Vagina (tissue), 2 donors: ENCODE measurements at regions not wholly inside any gene's neighbourhood (a gene's known extent, or its start where the extent isn't known, plus 50 kb on each side); places are given as distances from the start of the nearest gene placed in this dataset.

Experiments used
- POLR2A ChIP-seq, 2 donors: fragments of 450-650 bp; IDR thresholded peaks; one replicate each; pipeline ENCODE4 v1.6.1; 2017; ENCODE audit warnings: antibody characterized with exemption in 2 of 2, mild to moderate bottlenecking in 2 of 2, moderate library complexity in 2 of 2
- POLR2AphosphoS5 ChIP-seq, 2 donors: sonication (generic); formaldehyde crosslinking; IDR thresholded peaks; one replicate each; pipeline ENCODE4 v1.9.0; 2017; ENCODE audit warnings: antibody characterized with exemption in 2 of 2, mild to moderate bottlenecking in 2 of 2, low read depth in 1 of 2; ENCODE audit not compliant: insufficient read depth in 1 of 2
- TF ChIP-seq, protein P1 (sequence below), 3 experiments: fragments of 450-650 bp in 2 of 3; fragments of 200-600 bp in 1 of 3; sonication (generic) in 1 of 3; IDR thresholded peaks; one replicate each; pipeline ENCODE4 v1.5.1; 2017 to 2019; ENCODE audit warnings: antibody characterized with exemption in 3 of 3, mild to moderate bottlenecking in 2 of 3, moderate library complexity in 2 of 3

DNA sequence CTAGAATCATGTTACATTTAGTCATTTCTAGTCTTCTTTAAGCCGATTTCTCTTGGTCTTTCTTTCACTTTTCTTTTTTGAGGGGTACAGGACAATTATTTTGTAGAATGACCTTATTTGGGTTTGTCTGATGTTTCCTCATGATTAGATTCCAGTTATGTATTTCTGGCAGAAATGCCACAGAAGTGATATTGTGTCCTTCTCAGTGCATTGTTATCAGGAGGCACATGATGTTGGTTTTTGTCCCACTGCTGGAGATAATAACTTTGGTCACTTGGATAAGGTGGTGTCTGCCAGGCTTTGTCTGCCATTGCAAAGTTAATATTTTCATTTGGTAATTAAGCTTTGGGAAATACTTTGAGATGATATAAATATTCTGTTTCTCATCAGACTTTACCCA, 100.3 kb downstream of the RRM1 start:
- TF ChIP-seq, protein P1, sequence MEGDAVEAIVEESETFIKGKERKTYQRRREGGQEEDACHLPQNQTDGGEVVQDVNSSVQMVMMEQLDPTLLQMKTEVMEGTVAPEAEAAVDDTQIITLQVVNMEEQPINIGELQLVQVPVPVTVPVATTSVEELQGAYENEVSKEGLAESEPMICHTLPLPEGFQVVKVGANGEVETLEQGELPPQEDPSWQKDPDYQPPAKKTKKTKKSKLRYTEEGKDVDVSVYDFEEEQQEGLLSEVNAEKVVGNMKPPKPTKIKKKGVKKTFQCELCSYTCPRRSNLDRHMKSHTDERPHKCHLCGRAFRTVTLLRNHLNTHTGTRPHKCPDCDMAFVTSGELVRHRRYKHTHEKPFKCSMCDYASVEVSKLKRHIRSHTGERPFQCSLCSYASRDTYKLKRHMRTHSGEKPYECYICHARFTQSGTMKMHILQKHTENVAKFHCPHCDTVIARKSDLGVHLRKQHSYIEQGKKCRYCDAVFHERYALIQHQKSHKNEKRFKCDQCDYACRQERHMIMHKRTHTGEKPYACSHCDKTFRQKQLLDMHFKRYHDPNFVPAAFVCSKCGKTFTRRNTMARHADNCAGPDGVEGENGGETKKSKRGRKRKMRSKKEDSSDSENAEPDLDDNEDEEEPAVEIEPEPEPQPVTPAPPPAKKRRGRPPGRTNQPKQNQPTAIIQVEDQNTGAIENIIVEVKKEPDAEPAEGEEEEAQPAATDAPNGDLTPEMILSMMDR (IDR thresholded peaks at IDR 0.05), result no peak
- TF ChIP-seq POLR2AphosphoS5 (IDR thresholded peaks at IDR 0.05; ENCODE audit: insufficient read depth in 1 of 2, low read depth in 1 of 2) (no peak), POLR2A (IDR thresholded peaks at IDR 0.05) (no peak)
